Stomach (tissue), 4 donors: ENCODE measurements at regions not wholly inside any gene's neighbourhood (a gene's known extent, or its start where the extent isn't known, plus 50 kb on each side); places are given as distances from the start of the nearest gene placed in this dataset.

ENCODE experiments used
- CTCF ChIP-seq, 7 experiments: fragments of 450-650 bp in 4 of 7; fragments of 200-600 bp in 3 of 7; sonication (generic) in 3 of 7; IDR thresholded peaks; one replicate each; pipeline ENCODE4 v1.5.1; 2016 to 2019; ENCODE audit warnings: antibody characterized with exemption in 7 of 7, control low read depth in 2 of 7, mild to moderate bottlenecking in 1 of 7
- POLR2A ChIP-seq, 4 donors: fragments of 450-650 bp; IDR thresholded peaks; one replicate each; pipeline ENCODE4 v1.6.1; 2016; ENCODE audit warnings: antibody characterized with exemption in 4 of 4, control low read depth in 2 of 4, mild to moderate bottlenecking in 1 of 4, moderate library complexity in 1 of 4

DNA sequence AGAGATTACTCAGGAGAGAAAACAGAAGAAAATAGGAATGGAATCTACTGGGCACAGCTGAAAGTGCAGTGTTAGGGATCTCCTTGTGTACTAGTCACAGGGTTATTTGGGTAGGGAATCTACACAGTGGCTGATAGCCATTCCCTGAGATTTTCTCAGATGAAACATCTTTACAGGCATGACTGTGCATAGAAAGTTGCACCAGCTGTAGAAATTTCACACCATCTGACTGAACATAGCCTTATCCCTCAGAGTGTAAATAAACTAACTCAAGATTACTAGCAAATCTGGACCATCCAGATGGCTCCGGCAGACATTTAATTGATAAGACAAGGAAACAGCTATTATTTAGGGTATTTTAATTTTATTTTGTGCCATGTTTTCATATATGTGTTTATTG lies 2053.5 kb upstream of the TENM3 start:
- TF ChIP-seq CTCF (IDR thresholded peaks at IDR 0.05) (no peak), POLR2A (IDR thresholded peaks at IDR 0.05) (no peak)
